OCI-LY7 (cell line): ENCODE measurements at regions not wholly inside any gene's neighbourhood (a gene's known extent, or its start where the extent isn't known, plus 50 kb on each side); places are given as distances from the start of the nearest gene placed in this dataset.

Source experiments
- BruUV-seq: library from RNA; stranded (reverse); fragments of 400-500 nt; replicated peaks from 2 replicates; lab custom pipeline; 2021; lab: Mats Ljungman, UMichigan
- CTCF ChIA-PET: fragments of 300-600 bp; sonication (Branson Sonifier 250); formaldehyde crosslinking; loops from one replicate; lab custom pipeline; 2022; ENCODE audit warnings: antibody characterized with exemption; ENCODE audit not compliant: unreplicated experiment; lab: Charles Lee
- POLR2A ChIA-PET: fragments of 300-600 bp; sonication (Branson Sonifier 250); formaldehyde crosslinking; loops from one replicate; lab custom pipeline; 2022; ENCODE audit warnings: antibody characterized with exemption; lab: Charles Lee
- DNase-seq: peaks from one replicate; pipeline ENCODE4 v3.0.0-alpha.2; 2015; ENCODE audit warnings: low spot score
- H2AFZ ChIP-seq: fragments of 200-600 bp; sonication (generic), shearing (Covaris generic); 2 replicates; pipeline ENCODE4 v1.6.1; 2014; ENCODE audit warnings: mild to moderate bottlenecking, antibody characterized with exemption, low read length, moderate library complexity
- H3K27ac ChIP-seq: fragments of 200-600 bp; sonication (generic); 2 replicates; pipeline ENCODE4 v1.5.1; 2014; ENCODE audit warnings: mixed run types, low read depth, mild to moderate bottlenecking, moderate library complexity, low read length, inconsistent platforms; ENCODE audit not compliant: poor library complexity, severe bottlenecking
- H3K36me3 ChIP-seq: fragments of 200-600 bp; sonication (generic); 2 replicates; pipeline ENCODE4 v1.6.1; 2014; ENCODE audit warnings: mild to moderate bottlenecking, antibody characterized with exemption, low read length, moderate library complexity, mixed read lengths; ENCODE audit not compliant: insufficient read depth
- H3K4me1 ChIP-seq: fragments of 200-600 bp; sonication (generic); 2 replicates; pipeline ENCODE4 v1.5.1; 2014; ENCODE audit warnings: mild to moderate bottlenecking, low read length; ENCODE audit not compliant: insufficient read depth, poor library complexity, severe bottlenecking
- H3K4me2 ChIP-seq: fragments of 200-600 bp; sonication (generic); 2 replicates; pipeline ENCODE4 v1.6.1; 2014; ENCODE audit warnings: mild to moderate bottlenecking, low read length
- H3K4me3 ChIP-seq: fragments of 200-600 bp; sonication (generic); 2 replicates; pipeline ENCODE4 v1.5.1; 2014; ENCODE audit warnings: mild to moderate bottlenecking, low read depth, low read length; ENCODE audit not compliant: poor library complexity, severe bottlenecking
- H3K79me2 ChIP-seq: fragments of 200-600 bp; sonication (generic); 2 replicates; pipeline ENCODE4 v1.6.1; 2016; ENCODE audit warnings: low read depth, mild to moderate bottlenecking, low read length, moderate library complexity, mixed read lengths; ENCODE audit not compliant: insufficient read depth
- H3K9me2 ChIP-seq: fragments of 200-600 bp; sonication (generic); 2 replicates; pipeline ENCODE4 v1.6.1; 2016; ENCODE audit warnings: mild to moderate bottlenecking, low read length, mixed read lengths; ENCODE audit not compliant: insufficient read depth
- H3K9me3 ChIP-seq: fragments of 200-600 bp; sonication (generic); 2 replicates; pipeline ENCODE4 v1.6.1; 2014; ENCODE audit warnings: mild to moderate bottlenecking, mixed run types, low read length, mixed read lengths
- H4K20me1 ChIP-seq: fragments of 200-600 bp; sonication (generic); 2 replicates; pipeline ENCODE4 v1.6.1; 2014; ENCODE audit warnings: mild to moderate bottlenecking, antibody characterized with exemption, low read length, moderate library complexity, mixed read lengths; ENCODE audit not compliant: insufficient read depth
- EZH2phosphoT487 ChIP-seq: fragments of 200-600 bp; sonication (generic); IDR thresholded peaks from 2 replicates; pipeline ENCODE4 v1.6.1; 2018; ENCODE audit warnings: low read depth, borderline replicate concordance, mild to moderate bottlenecking, mixed run types, antibody characterized with exemption, low read length, moderate library complexity, mixed read lengths
- intact Hi-C: fragments of 100-400 bp; cut with micrococcal nuclease; formaldehyde crosslinking; loops from one replicate; pipeline ENCODE4 v1.10.0; 2022; ENCODE audit not compliant: unreplicated experiment
- TF ChIP-seq, protein P1 (sequence below): fragments of 200-600 bp; sonication (generic); conservative IDR thresholded peaks from 2 replicates; pipeline ENCODE4 v1.5.1; 2014; ENCODE audit warnings: mild to moderate bottlenecking, antibody characterized with exemption, low read length, moderate library complexity, mixed read lengths

GRCh38 chr2:128708106-128708816, 389.6 kb upstream of the HS6ST1 start:
- H3K9me3 ChIP-seq: no peaks in the 10 kb centered on the region
- H2AFZ ChIP-seq: no peak overlapping the region
- H3K4me2 ChIP-seq: no peak overlapping the region
- H3K36me3 ChIP-seq: no peaks in the 10 kb centered on the region
- no peak overlapping the region for H3K4me3 ChIP-seq
- CTCF ChIA-PET: no interaction called here
- H4K20me1 ChIP-seq: no peaks in the 10 kb centered on the region
- no peaks in the 10 kb centered on the region for H3K9me2 ChIP-seq
- H3K27ac ChIP-seq: no peak overlapping the region
- H3K79me2 ChIP-seq: no peaks in the 10 kb centered on the region
- H3K4me1 ChIP-seq: no peaks in the 10 kb centered on the region
- POLR2A ChIA-PET: interaction anchor here (0.9 kb wide), 1 partner anchor 100 kb away, joined by 3 read pairs; no protein-coding TSS in a partner anchor
- TF ChIP-seq, protein P1, sequence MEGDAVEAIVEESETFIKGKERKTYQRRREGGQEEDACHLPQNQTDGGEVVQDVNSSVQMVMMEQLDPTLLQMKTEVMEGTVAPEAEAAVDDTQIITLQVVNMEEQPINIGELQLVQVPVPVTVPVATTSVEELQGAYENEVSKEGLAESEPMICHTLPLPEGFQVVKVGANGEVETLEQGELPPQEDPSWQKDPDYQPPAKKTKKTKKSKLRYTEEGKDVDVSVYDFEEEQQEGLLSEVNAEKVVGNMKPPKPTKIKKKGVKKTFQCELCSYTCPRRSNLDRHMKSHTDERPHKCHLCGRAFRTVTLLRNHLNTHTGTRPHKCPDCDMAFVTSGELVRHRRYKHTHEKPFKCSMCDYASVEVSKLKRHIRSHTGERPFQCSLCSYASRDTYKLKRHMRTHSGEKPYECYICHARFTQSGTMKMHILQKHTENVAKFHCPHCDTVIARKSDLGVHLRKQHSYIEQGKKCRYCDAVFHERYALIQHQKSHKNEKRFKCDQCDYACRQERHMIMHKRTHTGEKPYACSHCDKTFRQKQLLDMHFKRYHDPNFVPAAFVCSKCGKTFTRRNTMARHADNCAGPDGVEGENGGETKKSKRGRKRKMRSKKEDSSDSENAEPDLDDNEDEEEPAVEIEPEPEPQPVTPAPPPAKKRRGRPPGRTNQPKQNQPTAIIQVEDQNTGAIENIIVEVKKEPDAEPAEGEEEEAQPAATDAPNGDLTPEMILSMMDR: no peak
- no peak for TF ChIP-seq EZH2phosphoT487
- no TSS peak for BruUV-seq
- intact Hi-C loops: no loop called here
- no peak for DNase-seq

DNA sequence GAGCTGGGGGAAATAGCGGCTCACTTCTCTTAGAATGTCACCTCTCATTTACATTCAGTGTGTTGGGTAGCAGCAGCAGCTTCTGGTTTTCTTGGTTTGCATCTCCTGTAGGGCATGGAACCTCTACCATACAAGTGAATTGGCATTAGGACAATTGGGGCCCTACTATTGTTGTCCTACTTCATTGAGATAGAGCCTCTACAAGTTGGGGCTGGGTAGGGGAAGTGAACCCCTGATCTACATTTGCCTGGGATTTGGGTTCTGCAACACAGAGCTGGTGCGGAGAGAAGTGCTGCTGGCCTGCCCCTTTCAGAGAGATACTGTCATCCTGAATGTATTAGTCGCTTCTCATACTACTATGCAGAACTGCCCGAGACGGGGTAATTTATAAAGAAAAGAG, 391.6 kb upstream of the HS6ST1 start:
- BruUV-seq: no TSS peak
- Histone ChIP-seq H3K4me1 (no peaks in the 10 kb centered on the region), H2AFZ (no peak overlapping the region), H3K4me3 (no peak overlapping the region), H3K4me2 (no peak overlapping the region), H4K20me1 (no peaks in the 10 kb centered on the region), H3K79me2 (no peaks in the 10 kb centered on the region), H3K9me3 (no peaks in the 10 kb centered on the region), H3K36me3 (no peaks in the 10 kb centered on the region), H3K27ac (no peak overlapping the region), H3K9me2 (no peaks in the 10 kb centered on the region)
- intact Hi-C loops: no loop called here
- CTCF ChIA-PET: no interaction called here
- POLR2A ChIA-PET: no interaction called here
- DNase-seq: no peak
- no peak for TF ChIP-seq EZH2phosphoT487
- TF ChIP-seq, protein P1: no peak

DNA sequence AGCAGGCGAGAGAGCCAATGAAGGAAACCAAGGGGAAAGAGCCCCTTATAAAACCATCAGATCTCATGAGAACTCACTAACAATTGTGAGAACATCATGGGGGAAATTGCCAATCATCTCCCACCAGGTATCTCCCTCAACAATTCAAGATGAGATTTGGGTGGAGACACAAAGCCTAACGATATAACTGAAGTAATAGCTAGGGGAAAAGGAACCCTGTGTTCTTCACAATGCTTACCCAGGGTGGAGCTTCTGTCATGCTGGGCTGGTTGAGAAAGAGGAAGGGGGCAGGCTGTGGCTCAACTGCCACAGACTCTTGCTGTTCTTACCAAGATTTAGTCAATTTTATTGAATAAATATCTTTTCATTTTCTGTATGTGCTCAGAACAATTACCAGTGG, 392.1 kb upstream of the HS6ST1 start:
- intact Hi-C loops: no loop called here
- DNase-seq: no peak
- no TSS peak for BruUV-seq
- no peak overlapping the region for H3K27ac ChIP-seq
- H3K9me3 ChIP-seq: no peaks in the 10 kb centered on the region
- H2AFZ ChIP-seq: no peak overlapping the region
- ChIA-PET POLR2A (interaction anchor here (0.7 kb wide), 1 partner anchor 361 kb away, joined by 3 read pairs; no protein-coding TSS in a partner anchor), CTCF (no interaction called here)
- no peak overlapping the region for H3K4me3 ChIP-seq
- H3K9me2 ChIP-seq: no peaks in the 10 kb centered on the region
- H3K4me1 ChIP-seq: no peaks in the 10 kb centered on the region
- H3K36me3 ChIP-seq: no peaks in the 10 kb centered on the region
- TF ChIP-seq EZH2phosphoT487: no peak
- TF ChIP-seq, protein P1: no peak
- H4K20me1 ChIP-seq: no peaks in the 10 kb centered on the region
- H3K4me2 ChIP-seq: no peak overlapping the region
- no peaks in the 10 kb centered on the region for H3K79me2 ChIP-seq
